ENCODE measurements at regions not wholly inside any gene's neighbourhood (a gene's known extent, or its start where the extent isn't known, plus 50 kb on each side); places are given as distances from the start of the nearest gene placed in this dataset.

DNA sequence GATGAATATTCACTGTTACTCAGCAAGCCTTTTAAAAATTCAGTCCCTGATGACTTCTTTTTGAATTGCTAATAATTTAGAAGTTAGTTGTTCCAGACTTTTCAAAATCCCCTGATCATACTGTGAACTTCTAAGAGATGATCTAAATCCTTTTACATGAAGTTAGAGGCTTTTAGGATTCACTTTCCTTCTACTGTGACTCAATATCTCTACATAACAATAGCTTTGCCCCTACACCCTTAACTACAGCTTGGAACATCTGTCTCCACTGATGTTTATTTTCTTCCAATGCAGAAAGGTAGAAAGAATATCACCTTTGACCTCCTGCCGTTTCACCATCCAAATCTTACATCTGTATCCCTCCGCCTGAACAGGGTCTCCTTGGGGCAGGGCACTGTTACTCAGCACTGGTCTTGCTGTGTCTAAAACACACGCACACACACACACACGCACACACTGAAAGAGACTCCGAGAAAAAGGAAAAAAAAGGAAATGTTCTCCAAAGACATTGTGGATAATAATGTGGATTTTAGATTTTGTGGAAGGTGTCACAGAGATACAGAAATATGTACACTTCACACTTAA is 111.6 kb upstream of the GPRIN3 start:
- intact Hi-C loops (cut with DNase I; ENCODE audit: low total_unique reads): no loop called here
- WGBS, 5 donors: 89 to 96% (median 95%) methylated on average over 5 of the region's 5 CpGs
- Histone ChIP-seq H3K4me1 (no peaks in the 10 kb centered on the region), H3K36me3 (no peaks in the 10 kb centered on the region), H3K9me3 (no peaks in the 10 kb centered on the region), H3K27ac (no peak overlapping the region), H3K27me3 (replicated peaks in 1 of 7) (no peaks in the 10 kb centered on the region), H3K4me3 (no peak overlapping the region)
- DNase-seq: no peak
- TF ChIP-seq POLR2A (IDR thresholded peaks at IDR 0.05) (no peak), POLR2AphosphoS5 (IDR thresholded peaks at IDR 0.05) (no peak)
- TF ChIP-seq, protein P1, sequence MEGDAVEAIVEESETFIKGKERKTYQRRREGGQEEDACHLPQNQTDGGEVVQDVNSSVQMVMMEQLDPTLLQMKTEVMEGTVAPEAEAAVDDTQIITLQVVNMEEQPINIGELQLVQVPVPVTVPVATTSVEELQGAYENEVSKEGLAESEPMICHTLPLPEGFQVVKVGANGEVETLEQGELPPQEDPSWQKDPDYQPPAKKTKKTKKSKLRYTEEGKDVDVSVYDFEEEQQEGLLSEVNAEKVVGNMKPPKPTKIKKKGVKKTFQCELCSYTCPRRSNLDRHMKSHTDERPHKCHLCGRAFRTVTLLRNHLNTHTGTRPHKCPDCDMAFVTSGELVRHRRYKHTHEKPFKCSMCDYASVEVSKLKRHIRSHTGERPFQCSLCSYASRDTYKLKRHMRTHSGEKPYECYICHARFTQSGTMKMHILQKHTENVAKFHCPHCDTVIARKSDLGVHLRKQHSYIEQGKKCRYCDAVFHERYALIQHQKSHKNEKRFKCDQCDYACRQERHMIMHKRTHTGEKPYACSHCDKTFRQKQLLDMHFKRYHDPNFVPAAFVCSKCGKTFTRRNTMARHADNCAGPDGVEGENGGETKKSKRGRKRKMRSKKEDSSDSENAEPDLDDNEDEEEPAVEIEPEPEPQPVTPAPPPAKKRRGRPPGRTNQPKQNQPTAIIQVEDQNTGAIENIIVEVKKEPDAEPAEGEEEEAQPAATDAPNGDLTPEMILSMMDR (IDR thresholded peaks at IDR 0.05 in 8 of 11, conservative IDR thresholded peaks at IDR 0.05 in 3 of 11): no peak

DNA sequence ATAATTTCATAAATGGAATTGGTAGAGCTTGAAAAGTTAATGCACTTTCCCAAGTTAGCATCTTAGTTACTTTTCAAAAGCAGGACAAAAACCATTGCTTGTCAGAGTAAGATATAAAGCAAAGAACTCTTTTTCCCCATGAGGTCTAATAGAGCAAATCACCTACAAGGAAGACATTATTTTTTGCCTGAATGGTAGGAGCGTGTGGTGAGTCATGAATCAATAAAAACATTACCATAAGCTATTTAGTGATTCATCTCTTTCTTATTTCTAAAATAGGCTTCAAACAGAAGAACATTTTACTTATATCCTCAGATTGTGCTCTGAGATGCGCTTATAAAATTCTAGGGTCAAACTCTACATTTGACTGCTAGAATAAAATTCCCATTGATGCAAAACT is 109.4 kb upstream of the GPRIN3 start:
- H3K4me1 ChIP-seq: no peaks in the 10 kb centered on the region
- no peaks in the 10 kb centered on the region for H3K9me3 ChIP-seq
- intact Hi-C loops (cut with DNase I; ENCODE audit: low total_unique reads): no loop called here
- H3K27ac ChIP-seq: no peak overlapping the region
- 90 to 99% (median 96%) methylated on average over 2 of the region's 2 CpGs for WGBS, 5 donors
- no peak for DNase-seq
- no peaks in the 10 kb centered on the region for H3K27me3 ChIP-seq (replicated peaks in 1 of 7)
- no peaks in the 10 kb centered on the region for H3K36me3 ChIP-seq
- no peak for TF ChIP-seq POLR2AphosphoS5 (IDR thresholded peaks at IDR 0.05)
- TF ChIP-seq, protein P1 (IDR thresholded peaks at IDR 0.05 in 8 of 11, conservative IDR thresholded peaks at IDR 0.05 in 3 of 11): no peak
- TF ChIP-seq POLR2A (IDR thresholded peaks at IDR 0.05): no peak
- H3K4me3 ChIP-seq: no peak overlapping the region

DNA sequence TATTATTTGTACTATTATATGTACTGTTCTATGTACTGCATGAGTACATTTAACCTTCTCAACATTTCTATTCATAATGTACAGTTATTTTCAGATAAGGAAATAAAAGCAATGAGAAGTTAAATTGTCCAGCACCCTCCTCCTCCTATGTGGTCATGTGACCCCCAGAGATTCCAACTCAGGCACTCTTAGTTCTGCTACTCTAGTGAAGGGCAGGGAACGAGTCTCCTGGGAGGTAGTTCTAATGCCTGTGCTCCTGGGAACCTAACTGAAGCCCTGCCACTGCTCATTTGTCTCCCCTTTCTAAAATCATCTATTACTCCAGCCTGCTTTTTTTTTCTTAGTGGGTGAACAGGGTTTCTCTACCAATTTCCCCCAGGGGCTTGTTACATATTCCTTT is 105.9 kb upstream of the GPRIN3 start:
- no peak for DNase-seq
- Histone ChIP-seq H3K27ac (no peak overlapping the region), H3K9me3 (no peaks in the 10 kb centered on the region), H3K36me3 (no peaks in the 10 kb centered on the region), H3K4me3 (no peak overlapping the region), H3K27me3 (replicated peaks in 1 of 7) (no peaks in the 10 kb centered on the region), H3K4me1 (no peaks in the 10 kb centered on the region)
- intact Hi-C loops (cut with DNase I; ENCODE audit: low total_unique reads): no loop called here
- TF ChIP-seq POLR2AphosphoS5 (IDR thresholded peaks at IDR 0.05): no peak
- TF ChIP-seq, protein P1 (IDR thresholded peaks at IDR 0.05 in 8 of 11, conservative IDR thresholded peaks at IDR 0.05 in 3 of 11): no peak
- no peak for TF ChIP-seq POLR2A (IDR thresholded peaks at IDR 0.05)
- 67 to 100% (median 80%) methylated on average over 1 of the region's 1 CpG for WGBS, 5 donors

DNA sequence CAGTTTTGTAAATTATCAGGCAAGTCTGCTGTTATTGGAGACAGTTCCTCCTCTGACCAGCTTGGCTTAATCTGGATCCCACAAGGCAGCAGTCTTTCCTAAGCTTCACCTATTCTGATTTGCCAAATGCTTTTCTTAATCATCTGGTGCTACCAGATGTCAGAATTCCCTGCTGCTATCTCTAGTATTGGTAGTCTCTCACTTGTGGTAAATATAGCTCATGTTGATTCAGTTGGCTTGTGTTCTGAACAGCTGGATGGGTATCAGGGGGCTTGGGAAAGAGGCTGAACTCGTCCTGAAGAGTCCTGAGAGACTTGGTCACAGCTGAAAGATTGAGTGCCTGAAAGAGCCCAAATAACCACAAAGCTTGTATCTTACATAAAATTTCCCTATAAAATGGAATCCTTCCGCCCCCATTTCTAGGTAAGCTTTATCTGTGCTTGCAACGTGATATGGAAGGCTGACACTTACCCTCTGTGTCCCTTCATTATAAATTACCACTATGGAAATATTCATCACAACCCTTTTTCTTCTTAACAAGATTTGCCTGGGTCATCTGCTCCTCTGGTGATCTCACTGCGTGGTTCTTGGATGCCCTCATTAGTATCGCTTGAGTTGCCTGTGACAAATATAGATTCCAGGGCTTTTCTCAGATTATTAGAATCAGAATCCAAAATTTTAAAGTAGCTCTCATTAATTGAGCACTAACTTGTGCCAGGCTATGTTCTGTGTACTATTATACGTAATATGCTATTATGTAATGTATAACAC is 104.1 kb upstream of the GPRIN3 start:
- no peak overlapping the region for H3K4me3 ChIP-seq
- WGBS, 5 donors: 80 to 91% (median 83%) methylated on average over 6 of the region's 6 CpGs
- DNase-seq: no peak
- intact Hi-C loops (cut with DNase I; ENCODE audit: low total_unique reads): no loop called here
- H3K36me3 ChIP-seq: no peaks in the 10 kb centered on the region
- no peak for TF ChIP-seq POLR2A (IDR thresholded peaks at IDR 0.05)
- H3K27me3 ChIP-seq (replicated peaks in 1 of 7): no peaks in the 10 kb centered on the region
- no peaks in the 10 kb centered on the region for H3K9me3 ChIP-seq
- H3K4me1 ChIP-seq: no peaks in the 10 kb centered on the region
- H3K27ac ChIP-seq: no peak overlapping the region
